Spleen (tissue), 11 donors: ENCODE measurements at regions not wholly inside any gene's neighbourhood (a gene's known extent, or its start where the extent isn't known, plus 50 kb on each side); places are given as distances from the start of the nearest gene placed in this dataset.

Experiments used
- DNase-seq: peaks from one replicate; pipeline ENCODE4 v3.0.0-alpha.2; 2020
- H3K27ac ChIP-seq, 8 donors: fragments of 200-600 bp; sonication (generic) in 7 of 8; 1 replicate in 4 of 8; 2 replicates in 4 of 8; pipeline versions ENCODE4 v1.5.0 to v1.8.0; 2016 to 2021; ENCODE audit warnings: inconsistent platforms in 4 of 8, mild to moderate bottlenecking in 4 of 8, moderate library complexity in 1 of 8
- H3K27me3 ChIP-seq, 7 donors: fragments of 200-600 bp; sonication (generic) in 6 of 7; replicated peaks in 1 of 7; 1 replicate in 4 of 7; 2 replicates in 3 of 7; pipeline versions ENCODE4 v1.5.0 to v1.8.0; 2016 to 2021; ENCODE audit warnings: inconsistent platforms in 3 of 7, mild to moderate bottlenecking in 1 of 7
- H3K36me3 ChIP-seq, 6 donors: fragments of 200-600 bp; sonication (generic) in 5 of 6; 1 replicate in 4 of 6; 2 replicates in 2 of 6; pipeline versions ENCODE4 v1.5.0 to v1.8.0; 2016 to 2021; ENCODE audit warnings: inconsistent platforms in 2 of 6
- H3K4me1 ChIP-seq, 6 donors: fragments of 200-600 bp; sonication (generic) in 5 of 6; 1 replicate in 3 of 6; 2 replicates in 3 of 6; pipeline versions ENCODE4 v1.5.0 to v1.8.0; 2016 to 2021; ENCODE audit warnings: inconsistent platforms in 3 of 6
- H3K4me3 ChIP-seq, 8 donors: fragments of 200-600 bp; sonication (generic) in 7 of 8; 1 replicate in 4 of 8; 2 replicates in 4 of 8; pipeline versions ENCODE4 v1.5.0 to v1.8.0; 2016 to 2021; ENCODE audit warnings: inconsistent platforms in 4 of 8, mild to moderate bottlenecking in 4 of 8, moderate library complexity in 2 of 8
- H3K9me3 ChIP-seq, 8 donors: fragments of 200-600 bp; sonication (generic) in 7 of 8; 1 replicate in 4 of 8; 2 replicates in 4 of 8; pipeline versions ENCODE4 v1.5.0 to v1.8.0; 2016 to 2021; ENCODE audit warnings: inconsistent platforms in 4 of 8
- CTCF ChIP-seq, 11 experiments: fragments of 200-600 bp in 7 of 11; fragments of 450-650 bp in 4 of 11; sonication (generic) in 4 of 11; IDR thresholded peaks in 8 of 11; conservative IDR thresholded peaks in 3 of 11; 1 replicate in 7 of 11; 2 replicates in 4 of 11; pipeline versions ENCODE4 v1.4.0 to v1.8.0; 2016 to 2021; ENCODE audit warnings: antibody characterized with exemption in 11 of 11, inconsistent platforms in 4 of 11, mild to moderate bottlenecking in 1 of 11
- POLR2A ChIP-seq, 3 donors: fragments of 450-650 bp; IDR thresholded peaks; one replicate each; pipeline ENCODE4 v1.5.1; 2017; ENCODE audit warnings: antibody characterized with exemption in 3 of 3, mild to moderate bottlenecking in 1 of 3
- POLR2AphosphoS5 ChIP-seq, 3 donors: sonication (generic); formaldehyde crosslinking; IDR thresholded peaks; one replicate each; pipeline ENCODE4 v1.5.1; 2017; ENCODE audit warnings: antibody characterized with exemption in 3 of 3
- WGBS, 5 donors: extraction: QIAGEN DNeasy Blood & Tissue Kit in 3 of 5; methylation state at CpG; one replicate each; pipeline versions ENCODE4 v1.1.5 to v1.1.7; 2013 to 2018; 5-methylcytosine and 5-hydroxymethylcytosine counted together
- intact Hi-C: fragments of 100-400 bp; cut with DNase I; formaldehyde crosslinking; loops from one replicate; pipeline ENCODE4 v1.15.0; 2023; ENCODE audit warnings: low total_unique reads
- donor health status: healthy with polysubstance abuse.
- donor health status: DM: no; HTN: no; CAD: no; lungs with moderate emphysema.
- donor health status: DM: no; HTN: no; CAD: no.
- donor health status: Bipolar disorder and iron deficiency.
- donor health status: healthy.
- donor health status: DM: no; HTN: no; CAD: no.
- donor health status: DM: yes; HTN: yes; CAD: no.

DNA sequence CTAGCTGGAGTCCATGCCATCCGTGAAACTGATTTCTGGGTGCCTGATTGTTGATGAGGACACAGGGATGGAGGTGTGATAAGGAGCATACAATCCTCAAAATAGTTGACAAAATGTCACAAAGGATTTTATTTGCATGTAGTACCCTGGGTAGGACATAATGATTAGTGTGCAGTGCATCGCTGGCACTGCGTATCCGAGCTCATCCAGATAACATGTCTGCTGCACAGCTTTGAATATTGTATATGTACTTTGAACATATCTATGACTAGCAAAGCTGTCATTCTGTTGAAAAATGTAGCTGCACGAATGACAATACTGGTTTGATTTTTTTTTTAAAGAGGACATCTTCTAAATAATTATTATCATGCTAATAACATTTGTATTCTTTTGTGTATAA, 529.7 kb upstream of the FANCL start:
- no peak for DNase-seq
- Histone ChIP-seq H3K9me3 (no peaks in the 10 kb centered on the region), H3K36me3 (no peaks in the 10 kb centered on the region), H3K27me3 (peaks cover 0 to 16% (median 0%) of the 10 kb centered on the region in 7 donors), H3K27ac (no peak overlapping the region), H3K4me3 (no peak overlapping the region), H3K4me1 (no peaks in the 10 kb centered on the region)
- 84 to 90% (median 86%) methylated on average over 5 of the region's 5 CpGs for whole genome bisulfite sequencing, 5 donors
- TF ChIP-seq CTCF (IDR thresholded peaks at IDR 0.05 in 8 of 11, conservative IDR thresholded peaks at IDR 0.05 in 3 of 11) (no peak), POLR2AphosphoS5 (IDR thresholded peaks at IDR 0.05) (no peak), POLR2A (IDR thresholded peaks at IDR 0.05) (no peak)
- intact Hi-C loops = no loop called here

DNA sequence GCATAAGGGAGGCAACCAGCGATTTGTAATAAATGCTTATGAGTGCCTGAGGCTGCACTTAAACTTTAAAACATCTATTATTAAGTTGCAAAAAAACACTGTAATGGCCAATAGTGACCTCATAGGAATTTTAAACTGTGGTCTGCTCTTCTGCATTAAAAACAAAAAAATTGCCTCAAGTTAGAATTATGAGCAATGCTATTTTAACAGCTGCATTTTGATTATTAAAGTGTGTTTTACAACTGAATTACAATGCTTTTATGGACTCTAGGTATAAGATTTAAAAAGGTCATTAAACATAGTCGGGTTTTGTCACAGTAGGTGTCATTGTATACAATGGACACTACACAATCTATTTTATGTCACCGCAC, 528.7 kb upstream of the FANCL start:
- intact Hi-C loops = no loop called here
- Histone ChIP-seq H3K27ac (no peak overlapping the region), H3K27me3 (peaks cover 0 to 11% (median 0%) of the 10 kb centered on the region in 7 donors), H3K36me3 (no peaks in the 10 kb centered on the region), H3K4me1 (peaks cover 0 to 2% (median 0%) of the 10 kb centered on the region in 6 donors), H3K9me3 (no peaks in the 10 kb centered on the region), H3K4me3 (no peak overlapping the region)
- DNase-seq = no peak
- TF ChIP-seq CTCF (IDR thresholded peaks at IDR 0.05 in 8 of 11, conservative IDR thresholded peaks at IDR 0.05 in 3 of 11) (no peak), POLR2A (IDR thresholded peaks at IDR 0.05) (no peak), POLR2AphosphoS5 (IDR thresholded peaks at IDR 0.05) (no peak)
- 69 to 86% (median 77%) methylated on average over 3 of the region's 3 CpGs for WGBS, 5 donors

GRCh38 chr2:58769111-58769863, 528.2 kb upstream of the FANCL start:
- Histone ChIP-seq H3K27me3 (peaks cover 0 to 11% (median 0%) of the 10 kb centered on the region in 7 donors), H3K36me3 (no peaks in the 10 kb centered on the region), H3K4me3 (no peak overlapping the region), H3K9me3 (no peaks in the 10 kb centered on the region), H3K27ac (no peak overlapping the region), H3K4me1 (peaks cover 0 to 6% (median 0%) of the 10 kb centered on the region in 6 donors)
- DNase-seq = no peak
- intact Hi-C loops = no loop called here
- 44 to 57% (median 50%) methylated on average over 14 of the region's 14 CpGs for WGBS, 5 donors
- no peak for TF ChIP-seq CTCF (IDR thresholded peaks at IDR 0.05 in 8 of 11, conservative IDR thresholded peaks at IDR 0.05 in 3 of 11)
- TF ChIP-seq POLR2A (IDR thresholded peaks at IDR 0.05) = no peak
- no peak for TF ChIP-seq POLR2AphosphoS5 (IDR thresholded peaks at IDR 0.05)

- no peak for DNase-seq
- peaks cover 0 to 6% (median 0%) of the 10 kb centered on the region in 6 donors for H3K4me1 ChIP-seq
- no peaks in the 10 kb centered on the region for H3K9me3 ChIP-seq
- H3K27me3 ChIP-seq = peaks cover 0 to 11% (median 0%) of the 10 kb centered on the region in 7 donors
- intact Hi-C loops = no loop called here
- WGBS, 5 donors = 75 to 86% (median 80%) methylated on average over 4 of the region's 4 CpGs
- no peak overlapping the region for H3K4me3 ChIP-seq
- H3K36me3 ChIP-seq = no peaks in the 10 kb centered on the region
- no peak for TF ChIP-seq POLR2AphosphoS5 (IDR thresholded peaks at IDR 0.05)
- no peak for TF ChIP-seq POLR2A (IDR thresholded peaks at IDR 0.05)
- no peak for TF ChIP-seq CTCF (IDR thresholded peaks at IDR 0.05 in 8 of 11, conservative IDR thresholded peaks at IDR 0.05 in 3 of 11)
- no peak overlapping the region for H3K27ac ChIP-seq
Measured at GRCh38 chr2:58768715-58769080, 527.6 kb upstream of the FANCL start.
